ENCODE measurements at regions not wholly inside any gene's neighbourhood (a gene's known extent, or its start where the extent isn't known, plus 50 kb on each side); places are given as distances from the start of the nearest gene placed in this dataset.

- no peak for DNase-seq
Measured at GRCh38 chr1:5388622-5389021, 603.6 kb downstream of the NPHP4 start.

DNA sequence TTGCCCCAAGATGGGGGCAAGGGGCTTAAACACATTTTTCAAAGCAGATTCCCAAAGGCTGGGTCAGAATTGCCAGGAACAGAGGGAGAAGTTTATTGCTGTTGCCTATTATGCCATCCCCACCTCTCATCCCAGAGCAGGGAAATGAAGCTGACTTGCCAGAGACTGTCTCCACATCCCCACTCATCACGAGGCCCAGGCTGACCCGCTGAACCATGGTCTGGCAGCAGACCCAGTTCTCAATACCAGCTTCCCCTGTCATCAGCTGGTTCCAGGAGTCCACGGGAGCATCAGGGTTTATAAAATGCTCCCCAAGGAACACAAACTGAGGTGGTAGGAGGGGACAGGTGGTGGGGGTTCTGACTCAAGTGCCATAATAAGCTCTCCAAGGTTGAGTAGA lies 605.9 kb downstream of the NPHP4 start:
- DNase-seq, result no peak

- no peak for DNase-seq
Measured at GRCh38 chr1:5385956-5386355, 606.3 kb downstream of the NPHP4 start.

DNA sequence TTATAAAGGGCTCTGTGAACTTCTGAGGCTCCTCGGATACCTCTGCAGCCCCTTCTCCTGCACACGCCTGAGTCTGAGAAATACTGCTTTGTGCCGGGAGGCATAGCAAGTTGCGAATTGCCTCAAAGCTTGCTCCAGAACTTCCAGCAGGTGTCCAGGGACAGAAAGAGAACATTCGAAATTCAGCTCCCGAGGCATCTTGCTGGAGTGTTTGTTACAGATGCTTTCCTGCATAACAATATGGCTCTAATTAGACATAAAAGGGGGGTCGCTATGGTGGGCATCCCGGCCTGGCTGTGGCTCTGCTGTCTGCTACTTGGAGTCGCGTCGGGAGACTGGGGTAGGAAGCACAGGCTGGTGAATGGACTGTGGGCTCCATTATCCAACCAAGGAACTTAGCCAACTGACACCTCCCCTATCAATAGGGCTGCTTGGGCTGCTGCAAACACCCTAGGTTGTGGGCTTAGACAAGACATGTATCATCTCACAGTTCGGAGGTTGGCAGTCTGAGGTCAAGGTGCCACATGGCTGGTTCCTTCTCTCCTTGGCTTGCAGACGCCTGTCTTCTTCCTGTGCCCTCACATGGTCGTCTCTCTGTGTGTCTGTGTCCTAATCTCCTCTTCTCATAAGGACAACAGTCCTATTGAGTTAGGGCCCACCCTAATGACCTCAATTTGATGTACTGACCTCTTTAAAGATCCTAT lies 607.0 kb downstream of the NPHP4 start:
- DNase-seq, result no peak

- DNase-seq, result no peak
Measured at GRCh38 chr1:5381491-5381890, 610.7 kb downstream of the NPHP4 start.

GRCh38 chr1:5379176-5379759 lies 613.0 kb downstream of the NPHP4 start:
- DNase-seq, result no peak

- no peak for DNase-seq
Measured at GRCh38 chr1:5376538-5377247, 615.5 kb downstream of the NPHP4 start.

- no peak for DNase-seq
Measured at GRCh38 chr1:5375481-5375880, 616.7 kb downstream of the NPHP4 start.

DNA sequence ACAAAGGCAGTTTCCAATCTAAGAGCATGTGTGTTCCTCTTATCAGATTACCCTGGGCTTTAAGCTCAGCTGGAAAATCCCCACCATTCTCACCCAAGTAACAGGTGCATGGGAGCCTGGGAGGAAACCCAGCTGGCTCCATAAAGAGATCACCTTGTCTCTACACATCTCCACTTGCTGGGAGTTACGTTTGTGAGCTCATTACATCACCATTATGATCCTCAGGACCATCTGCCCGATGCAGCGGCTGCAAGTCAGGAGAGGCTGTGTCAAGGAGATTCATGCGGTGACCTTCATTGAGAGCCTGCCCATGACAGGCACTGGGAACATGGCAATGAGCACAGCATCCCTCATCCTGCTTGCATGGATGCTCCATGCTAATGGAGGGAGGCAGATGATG lies 618.0 kb downstream of the NPHP4 start:
- no peak for DNase-seq

DNA sequence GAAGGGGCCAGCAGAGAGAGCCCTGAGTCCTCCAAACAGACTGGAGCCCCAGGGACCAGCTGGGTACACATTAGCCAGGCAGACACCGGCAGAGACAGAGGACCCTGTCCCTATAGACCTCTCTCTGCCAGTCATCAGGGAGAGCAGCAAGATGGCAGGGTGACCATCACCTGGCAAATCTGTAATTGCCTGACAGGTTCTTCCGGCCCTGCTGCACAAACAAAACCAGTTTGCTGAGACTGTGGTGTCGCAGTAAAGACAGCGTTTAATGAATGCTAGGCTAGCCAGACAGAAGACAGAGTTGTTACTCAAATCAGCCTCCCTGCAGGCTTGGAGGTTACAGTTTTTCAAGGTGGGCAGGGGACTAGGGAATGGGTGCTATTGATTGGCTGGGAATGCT lies 618.9 kb downstream of the NPHP4 start:
- no peak for DNase-seq

GRCh38 chr1:5371270-5371669 lies 621.0 kb downstream of the NPHP4 start:
- DNase-seq, result no peak

GRCh38 chr1:5370311-5370710 lies 621.9 kb downstream of the NPHP4 start:
- DNase-seq, result no peak

GRCh38 chr1:5369223-5369622 lies 623.0 kb downstream of the NPHP4 start:
- no peak for DNase-seq

- no peak for DNase-seq
Measured at GRCh38 chr1:5368201-5368600, 624.0 kb downstream of the NPHP4 start.

- DNase-seq, result no peak
Measured at GRCh38 chr1:5367306-5367705, 624.9 kb downstream of the NPHP4 start.

DNA sequence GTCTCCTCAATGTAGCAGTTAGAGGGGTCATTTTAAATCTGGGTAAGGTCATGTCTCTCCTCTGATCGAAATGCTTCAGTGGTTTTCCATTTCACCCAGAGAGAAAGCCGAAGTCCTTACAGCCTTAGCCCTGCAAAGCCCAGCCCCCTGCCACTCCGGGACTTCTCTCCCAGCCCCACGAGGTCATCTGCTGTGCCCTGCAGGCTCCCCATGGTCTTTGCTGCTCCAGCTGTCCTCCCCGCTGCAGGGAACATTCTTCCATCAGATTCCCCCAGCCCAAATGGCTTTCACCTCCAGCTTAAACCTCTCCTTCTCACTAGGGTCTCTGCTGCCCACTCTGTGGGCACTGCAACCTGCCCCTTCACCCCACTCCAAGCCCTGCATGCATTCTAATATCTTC lies 626.5 kb downstream of the NPHP4 start:
- DNase-seq, result no peak

GRCh38 chr1:5364591-5364990 lies 627.6 kb downstream of the NPHP4 start:
- no peak for DNase-seq

- no peak for DNase-seq
Measured at GRCh38 chr1:5354681-5355080, 637.5 kb downstream of the NPHP4 start.

- DNase-seq, result no peak
Measured at GRCh38 chr1:5351366-5351765, 640.9 kb downstream of the NPHP4 start.

DNA sequence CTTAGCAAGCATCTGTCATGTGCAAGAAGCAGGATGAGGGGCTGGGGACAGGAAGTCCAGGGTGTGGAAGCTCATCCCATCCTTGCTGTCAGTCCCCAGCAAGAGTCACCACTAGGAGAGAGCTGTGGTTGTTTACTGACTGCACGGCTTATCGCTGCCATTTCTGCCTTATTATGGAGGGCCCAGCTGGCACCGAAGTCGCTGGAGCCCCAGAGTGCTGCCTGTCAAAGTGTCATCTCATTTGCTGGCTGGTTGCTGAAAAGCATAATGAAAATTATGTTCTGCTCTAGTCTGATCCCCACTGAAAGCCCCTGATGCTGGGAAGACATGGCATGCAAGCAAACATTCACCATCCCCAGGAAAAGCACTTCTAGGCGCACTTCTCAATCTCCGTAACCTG lies 642.7 kb downstream of the NPHP4 start:
- DNase-seq, result no peak

DNA sequence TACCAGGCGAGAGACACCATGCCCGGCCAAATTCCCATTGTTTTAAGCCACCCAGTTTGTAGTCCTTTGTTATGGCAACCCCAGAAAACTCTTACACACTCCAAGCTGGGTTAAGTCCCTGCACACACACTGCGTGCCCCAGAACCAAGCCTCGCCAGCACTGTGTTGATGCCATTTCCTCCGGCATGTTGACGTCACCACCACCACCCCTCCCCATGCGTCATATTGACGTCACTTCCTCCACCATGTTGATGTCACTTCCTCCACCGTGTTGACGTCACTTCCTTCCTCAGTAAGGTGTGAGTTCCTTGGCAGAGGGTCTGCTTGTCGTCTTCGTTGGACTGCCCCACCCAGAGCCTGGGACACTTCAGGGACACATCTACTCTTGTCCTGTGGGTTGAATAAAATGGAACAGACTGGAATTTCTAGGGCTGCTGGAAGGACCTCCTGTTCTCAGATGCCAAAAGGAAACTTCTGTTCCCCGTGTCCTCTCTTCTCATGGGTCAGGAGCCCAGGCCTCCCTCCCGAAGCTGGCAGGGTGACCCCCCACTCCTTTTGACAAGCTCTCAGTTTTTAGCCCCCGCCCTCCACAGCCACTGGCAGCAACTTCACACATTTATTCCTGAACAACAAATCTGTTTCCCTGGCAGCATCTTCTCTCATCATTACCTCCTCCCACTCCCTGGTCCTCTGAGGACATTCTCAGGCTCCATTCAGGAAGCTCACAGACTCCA lies 643.3 kb downstream of the NPHP4 start:
- no peak for DNase-seq

- DNase-seq, result no peak
Measured at GRCh38 chr1:5347726-5348125, 644.5 kb downstream of the NPHP4 start.

Measured in hypothalamus (tissue), 51 donors.